Sigmoid colon (tissue), 6 donors: ENCODE measurements at regions not wholly inside any gene's neighbourhood (a gene's known extent, or its start where the extent isn't known, plus 50 kb on each side); places are given as distances from the start of the nearest gene placed in this dataset.

Experiments
- DNase-seq: peaks from one replicate; pipeline ENCODE4 v3.0.0-alpha.2; 2019
- H3K27ac ChIP-seq, 4 donors: fragments of 200-600 bp; sonication (generic); one replicate each; pipeline ENCODE4 v1.5.1; 2016 to 2019; ENCODE audit warnings: mild to moderate bottlenecking in 1 of 4
- H3K27me3 ChIP-seq, 3 donors: fragments of 200-600 bp; sonication (generic); one replicate each; pipeline ENCODE4 v1.5.1; 2019; ENCODE audit warnings: mild to moderate bottlenecking in 1 of 3
- H3K36me3 ChIP-seq, 4 donors: fragments of 200-600 bp; sonication (generic); one replicate each; pipeline ENCODE4 v1.5.1; 2016 to 2019
- H3K4me1 ChIP-seq, 4 donors: fragments of 200-600 bp; sonication (generic); one replicate each; pipeline ENCODE4 v1.5.1; 2017 to 2019
- H3K4me3 ChIP-seq, 4 donors: fragments of 200-600 bp; sonication (generic); one replicate each; pipeline ENCODE4 v1.5.1; 2017 to 2019; ENCODE audit warnings: mild to moderate bottlenecking in 2 of 4, moderate library complexity in 1 of 4
- H3K9me3 ChIP-seq, 4 donors: fragments of 200-600 bp in 3 of 4; sonication (generic) in 3 of 4; one replicate each; pipeline versions ENCODE4 v1.5.1 to v1.6.1; 2013 to 2019
- EP300 ChIP-seq, 4 donors: sonication (generic); formaldehyde crosslinking; IDR thresholded peaks; one replicate each; pipeline ENCODE4 v1.6.1; 2017; ENCODE audit warnings: antibody characterized with exemption in 4 of 4
- POLR2A ChIP-seq, 2 donors: fragments of 450-650 bp; IDR thresholded peaks; one replicate each; pipeline ENCODE4 v1.6.1; 2016; ENCODE audit warnings: antibody characterized with exemption in 2 of 2, mild to moderate bottlenecking in 2 of 2, moderate library complexity in 2 of 2
- POLR2AphosphoS5 ChIP-seq, 4 donors: sonication (generic); formaldehyde crosslinking; IDR thresholded peaks; one replicate each; pipeline ENCODE4 v1.6.1; 2017; ENCODE audit warnings: antibody characterized with exemption in 4 of 4
- WGBS, 2 donors: extraction: QIAGEN DNeasy Blood & Tissue Kit; methylation state at CpG; one replicate each; pipeline ENCODE4 v1.1.7; 2013; 5-methylcytosine and 5-hydroxymethylcytosine counted together
- intact Hi-C: fragments of 100-400 bp; cut with DNase I; formaldehyde crosslinking; loops from one replicate; pipeline ENCODE4 v1.15.1; 2023
- TF ChIP-seq, protein P1 (sequence below), 4 experiments: fragments of 450-650 bp in 3 of 4; fragments of 200-600 bp in 1 of 4; IDR thresholded peaks; one replicate each; pipeline ENCODE4 v1.5.1; 2016 to 2019; ENCODE audit warnings: antibody characterized with exemption in 4 of 4, mild to moderate bottlenecking in 3 of 4, moderate library complexity in 2 of 4
- donor health status: healthy with polysubstance abuse.
- donor health status: healthy.

DNA sequence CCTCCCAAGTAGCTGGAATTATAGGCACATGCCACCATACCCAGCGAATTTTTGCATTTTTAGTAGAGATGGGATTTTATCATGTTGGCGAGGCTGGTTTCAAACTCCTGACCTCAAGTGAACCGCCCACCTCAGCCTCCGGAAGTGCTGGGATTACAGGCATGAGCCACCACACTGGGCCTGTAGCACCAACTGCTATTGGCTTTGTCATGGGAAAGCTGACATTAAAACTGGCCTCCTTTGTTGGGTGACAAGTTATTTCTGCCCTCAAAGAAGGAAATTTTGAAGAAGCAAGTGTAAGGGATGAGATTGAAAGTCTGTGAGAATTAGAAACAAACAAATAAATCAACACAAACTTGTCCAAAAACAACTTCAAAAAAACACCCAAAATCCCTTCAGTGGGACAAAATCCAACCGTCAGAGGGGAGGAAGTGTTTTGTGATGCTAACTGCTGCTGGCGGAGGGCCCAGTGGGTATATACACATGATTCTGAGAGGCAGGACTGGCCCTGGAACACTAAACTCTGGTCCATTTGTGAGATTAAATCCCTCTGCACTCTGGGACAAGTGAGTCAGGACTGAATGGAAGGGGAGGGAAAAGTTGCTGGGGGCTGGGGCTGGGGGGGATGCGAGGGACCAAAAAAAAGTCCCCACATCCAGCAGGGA is 87.5 kb upstream of the NAA20 start:
- intact Hi-C loops, result no loop called here
- H3K4me1 ChIP-seq, result peaks cover 0 to 27% (median 18%) of the 10 kb centered on the region in 4 donors
- TF ChIP-seq POLR2A (IDR thresholded peaks at IDR 0.05), result no peak
- no peaks in the 10 kb centered on the region for H3K36me3 ChIP-seq
- no peaks in the 10 kb centered on the region for H3K27me3 ChIP-seq
- no peaks in the 10 kb centered on the region for H3K9me3 ChIP-seq
- no peak for DNase-seq
- H3K4me3 ChIP-seq, result no peak overlapping the region
- no peak overlapping the region for H3K27ac ChIP-seq
- WGBS, 2 donors, result 75 to 79% methylated on average over 7 of the region's 7 CpGs

DNA sequence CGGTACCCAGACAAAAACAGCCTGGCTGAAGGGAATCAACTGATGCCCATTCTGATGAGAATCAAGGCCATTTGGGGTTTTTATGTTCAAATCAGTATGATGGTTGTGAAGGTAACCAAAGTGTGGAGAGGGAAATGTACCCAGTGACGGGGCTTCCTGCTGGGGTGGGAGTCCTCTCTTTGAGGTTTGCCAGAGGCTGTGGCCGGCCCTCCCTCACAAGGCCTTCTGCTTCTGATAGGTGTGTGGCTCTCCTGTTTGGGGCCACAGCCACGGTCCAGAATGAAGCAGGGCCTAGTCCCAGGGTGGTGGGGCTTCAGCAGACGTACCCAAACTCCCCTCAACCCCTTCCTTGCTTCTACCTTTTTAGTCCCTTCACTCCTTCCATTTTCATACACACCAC is 86.7 kb upstream of the NAA20 start:
- intact Hi-C loops, result no loop called here
- no peaks in the 10 kb centered on the region for H3K9me3 ChIP-seq
- TF ChIP-seq POLR2A (IDR thresholded peaks at IDR 0.05), result no peak
- no peaks in the 10 kb centered on the region for H3K36me3 ChIP-seq
- H3K27ac ChIP-seq, result no peak overlapping the region
- peaks cover 0 to 33% (median 23%) of the 10 kb centered on the region in 4 donors for H3K4me1 ChIP-seq
- H3K27me3 ChIP-seq, result no peaks in the 10 kb centered on the region
- WGBS, 2 donors, result 67 to 74% methylated on average over 5 of the region's 5 CpGs
- no peak for DNase-seq
- no peak overlapping the region for H3K4me3 ChIP-seq

DNA sequence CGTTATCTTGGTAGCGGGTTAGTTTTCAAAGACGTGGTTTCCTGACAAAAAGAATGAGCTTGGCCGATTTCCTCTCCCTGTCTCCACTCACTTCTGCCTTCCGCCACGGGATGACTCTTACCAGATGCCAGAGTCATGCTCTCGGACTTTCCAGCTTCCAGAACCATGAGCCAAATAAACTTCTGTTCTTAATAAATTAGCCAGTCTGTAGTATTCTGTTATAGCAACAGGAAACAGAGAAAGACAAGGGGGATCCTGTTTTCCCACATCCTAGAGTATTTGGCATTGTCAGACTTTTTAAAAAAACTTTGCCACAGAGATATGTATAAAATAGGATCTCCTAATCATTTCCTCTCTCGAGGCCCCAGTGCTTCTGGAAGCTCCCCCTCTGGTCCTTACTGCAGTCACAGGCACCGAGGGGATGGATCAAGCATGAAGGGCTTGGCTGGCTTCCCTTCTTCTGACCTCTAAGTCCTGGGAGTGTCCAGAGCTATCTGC is 84.9 kb upstream of the NAA20 start:
- DNase-seq, result peak; percentile 84
- WGBS, 2 donors, result 59 to 81% methylated on average over 9 of the region's 9 CpGs
- TF ChIP-seq EP300 (IDR thresholded peaks at IDR 0.05) (peak in 1 of 4 donors; percentile 31), POLR2AphosphoS5 (IDR thresholded peaks at IDR 0.05) (peak in 3 of 4 donors; percentile 72 to 85 (median 75))
- TF ChIP-seq, protein P1, sequence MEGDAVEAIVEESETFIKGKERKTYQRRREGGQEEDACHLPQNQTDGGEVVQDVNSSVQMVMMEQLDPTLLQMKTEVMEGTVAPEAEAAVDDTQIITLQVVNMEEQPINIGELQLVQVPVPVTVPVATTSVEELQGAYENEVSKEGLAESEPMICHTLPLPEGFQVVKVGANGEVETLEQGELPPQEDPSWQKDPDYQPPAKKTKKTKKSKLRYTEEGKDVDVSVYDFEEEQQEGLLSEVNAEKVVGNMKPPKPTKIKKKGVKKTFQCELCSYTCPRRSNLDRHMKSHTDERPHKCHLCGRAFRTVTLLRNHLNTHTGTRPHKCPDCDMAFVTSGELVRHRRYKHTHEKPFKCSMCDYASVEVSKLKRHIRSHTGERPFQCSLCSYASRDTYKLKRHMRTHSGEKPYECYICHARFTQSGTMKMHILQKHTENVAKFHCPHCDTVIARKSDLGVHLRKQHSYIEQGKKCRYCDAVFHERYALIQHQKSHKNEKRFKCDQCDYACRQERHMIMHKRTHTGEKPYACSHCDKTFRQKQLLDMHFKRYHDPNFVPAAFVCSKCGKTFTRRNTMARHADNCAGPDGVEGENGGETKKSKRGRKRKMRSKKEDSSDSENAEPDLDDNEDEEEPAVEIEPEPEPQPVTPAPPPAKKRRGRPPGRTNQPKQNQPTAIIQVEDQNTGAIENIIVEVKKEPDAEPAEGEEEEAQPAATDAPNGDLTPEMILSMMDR (IDR thresholded peaks at IDR 0.05), result no peak
- Histone ChIP-seq H3K4me3 (no peak overlapping the region), H3K36me3 (peaks cover 0 to 8% (median 0%) of the 10 kb centered on the region in 4 donors), H3K9me3 (no peaks in the 10 kb centered on the region), H3K27ac (peak overlapping the region; percentile 50 to 76 (median 70)), H3K27me3 (no peaks in the 10 kb centered on the region), H3K4me1 (peaks cover 0 to 38% (median 30%) of the 10 kb centered on the region in 4 donors)
- intact Hi-C loops, result no loop called here

DNA sequence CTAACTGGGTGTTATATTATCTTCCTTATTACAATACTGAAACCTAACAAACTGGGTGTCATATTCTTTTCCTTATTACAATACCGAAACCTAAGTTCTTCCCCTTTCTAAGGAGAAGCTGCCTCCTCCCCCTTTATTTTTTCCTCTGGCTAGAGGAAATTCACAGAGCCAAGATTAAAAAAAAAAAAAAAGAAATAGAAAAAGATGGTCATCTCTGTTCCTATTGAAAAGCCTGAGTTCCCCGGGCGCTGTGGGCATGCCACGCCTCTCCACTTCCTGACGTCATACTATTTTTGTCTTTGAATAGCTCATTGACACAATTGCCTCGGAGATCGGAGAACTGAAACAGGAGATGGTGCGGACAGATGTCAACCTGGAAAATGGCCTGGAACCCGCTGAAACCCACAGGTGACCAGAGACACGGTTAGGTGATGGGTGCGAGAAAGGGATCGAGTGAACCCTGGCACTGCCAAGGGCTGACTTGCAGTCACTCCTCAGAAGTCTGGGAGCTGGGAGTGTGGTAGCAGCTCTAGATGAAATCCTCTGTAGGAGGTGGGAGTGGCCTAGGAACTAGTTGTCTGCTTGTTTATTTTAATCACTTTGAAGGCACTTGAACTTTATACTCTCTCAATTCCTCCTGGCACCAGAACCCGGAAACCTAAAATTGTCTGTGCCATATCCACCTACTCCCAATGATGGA is 82.2 kb upstream of the NAA20 start:
- TF ChIP-seq POLR2A (IDR thresholded peaks at IDR 0.05) (peak; percentile 16 to 38), EP300 (IDR thresholded peaks at IDR 0.05) (no peak), POLR2AphosphoS5 (IDR thresholded peaks at IDR 0.05) (peak; percentile 13 to 76 (median 68))
- TF ChIP-seq, protein P1 (IDR thresholded peaks at IDR 0.05), result no peak
- Histone ChIP-seq H3K4me3 (peak overlapping the region in 3 of 4 donors; percentile 19 to 26 (median 22)), H3K36me3 (peaks cover 0 to 8% (median 0%) of the 10 kb centered on the region in 4 donors), H3K27ac (peak overlapping the region; percentile 56 to 79 (median 64)), H3K9me3 (no peaks in the 10 kb centered on the region), H3K4me1 (peaks cover 0 to 34% (median 30%) of the 10 kb centered on the region in 4 donors), H3K27me3 (no peaks in the 10 kb centered on the region)
- intact Hi-C loops, result loop anchor here (5.0 kb wide), 1 partner anchor 37 kb away; no protein-coding TSS in a partner anchor
- WGBS, 2 donors, result 10 to 39% methylated on average over 13 of the region's 13 CpGs
- peak; percentile 79 for DNase-seq

DNA sequence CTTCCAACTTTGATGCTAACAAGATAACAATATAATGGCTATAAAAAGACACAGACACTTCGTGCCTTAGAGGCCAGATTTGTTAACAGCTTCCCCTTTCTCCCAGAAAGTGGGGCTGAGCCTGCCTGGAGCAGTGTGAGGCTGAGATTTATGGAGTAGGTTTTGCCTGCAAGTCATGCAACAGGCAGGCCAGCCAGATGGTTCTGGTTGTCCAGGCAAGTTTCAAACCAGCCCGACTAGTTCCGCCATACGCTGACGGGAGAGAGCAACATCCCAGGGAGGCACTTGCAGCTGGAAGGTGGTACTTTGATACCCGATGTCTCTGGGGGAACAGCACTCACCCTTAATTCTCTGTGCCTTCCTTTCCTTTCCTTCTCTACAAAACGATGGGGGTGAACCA is 81.3 kb upstream of the NAA20 start:
- no peaks in the 10 kb centered on the region for H3K27me3 ChIP-seq
- no peaks in the 10 kb centered on the region for H3K9me3 ChIP-seq
- H3K4me1 ChIP-seq, result peaks cover 0 to 33% (median 30%) of the 10 kb centered on the region in 4 donors
- H3K36me3 ChIP-seq, result peaks cover 0 to 14% (median 0%) of the 10 kb centered on the region in 4 donors
- peak overlapping the region; percentile 26 to 79 (median 62) for H3K27ac ChIP-seq
- TF ChIP-seq POLR2AphosphoS5 (IDR thresholded peaks at IDR 0.05) (no peak), POLR2A (IDR thresholded peaks at IDR 0.05) (no peak)
- 18 to 55% methylated on average over 7 of the region's 7 CpGs for WGBS, 2 donors
- peak overlapping the region in 2 of 4 donors; percentile 22 to 26 for H3K4me3 ChIP-seq
- intact Hi-C loops, result loop anchor here (5.0 kb wide), 1 partner anchor 36 kb away; no protein-coding TSS in a partner anchor
- no peak for DNase-seq
